GM18868 (cell line): ENCODE measurements at regions not wholly inside any gene's neighbourhood (a gene's known extent, or its start where the extent isn't known, plus 50 kb on each side); places are given as distances from the start of the nearest gene placed in this dataset.

ENCODE experiments used
- ATAC-seq: cut with Tn5 transposase; IDR thresholded peaks from one replicate; pipeline ENCODE4 v1.9.1; 2021; ENCODE audit warnings: mild to moderate bottlenecking, moderate library complexity; ENCODE audit not compliant: unreplicated experiment

DNA sequence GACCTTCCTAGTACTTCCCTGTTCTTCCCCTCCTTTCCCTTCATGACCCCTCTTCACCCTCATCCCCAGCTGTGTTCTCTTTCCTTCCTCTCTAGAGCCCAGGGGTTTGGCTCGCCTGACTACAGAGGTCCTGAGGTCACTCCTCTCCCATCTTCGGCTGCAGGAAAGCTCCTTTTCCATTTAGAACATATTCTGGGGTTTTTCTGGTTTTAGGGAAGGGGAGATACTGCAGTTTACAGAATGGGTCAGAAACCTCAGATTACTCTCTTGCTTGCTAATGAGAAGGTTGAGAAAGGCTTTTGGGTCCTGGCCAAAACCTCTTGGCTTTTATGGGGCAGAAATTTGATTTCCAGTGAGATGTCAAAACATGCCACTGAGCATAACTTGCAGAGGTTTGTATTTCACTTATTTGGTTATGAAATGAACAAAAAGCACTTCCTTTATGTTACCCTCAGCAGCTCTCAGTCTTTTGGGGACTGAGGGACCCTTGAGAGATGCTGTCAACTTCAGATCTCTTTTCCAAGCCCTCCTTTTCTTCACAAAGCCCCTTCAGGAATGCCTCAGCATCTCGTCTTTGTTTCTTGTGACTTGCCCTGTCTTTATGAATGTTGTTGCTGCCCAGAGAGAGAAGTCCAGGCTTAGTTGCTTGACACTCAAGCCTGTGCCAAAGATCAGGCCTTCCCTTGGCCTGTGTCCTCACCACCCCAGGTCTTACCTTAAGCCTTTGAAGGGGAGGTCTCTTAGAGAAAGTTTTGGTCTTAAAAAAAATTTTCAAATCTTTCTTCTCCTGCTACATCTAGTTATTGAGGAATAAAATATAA is 121.7 kb upstream of the TPM1 start:
- ATAC-seq = no peak

DNA sequence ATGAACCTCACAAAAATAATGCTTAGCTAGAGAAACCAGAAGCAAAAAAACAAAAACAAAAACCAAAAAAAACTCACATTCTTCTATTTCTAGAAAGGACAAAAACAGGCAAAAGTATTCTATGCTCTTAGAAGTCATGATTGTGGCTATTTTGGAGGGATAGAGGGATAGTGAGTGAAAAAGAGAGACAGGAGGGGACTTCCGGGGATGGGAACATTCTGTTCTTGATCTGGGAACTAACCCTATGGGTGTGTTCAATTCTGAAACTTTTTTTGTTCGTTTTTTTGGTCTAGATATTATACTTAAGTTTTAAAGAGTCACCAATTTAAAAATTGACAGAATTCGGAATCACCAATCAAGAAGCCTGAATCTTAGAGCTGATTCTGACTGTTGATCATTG is 120.0 kb upstream of the TPM1 start:
- no peak for ATAC-seq

- no peak for ATAC-seq
Measured at GRCh38 chr15:62925875-62926274, 116.7 kb upstream of the TPM1 start.

GRCh38 chr15:62927196-62927595 is 115.4 kb upstream of the TPM1 start:
- ATAC-seq = no peak

- no peak for ATAC-seq
Measured at GRCh38 chr15:62927836-62928235, 114.7 kb upstream of the TPM1 start.

- no peak for ATAC-seq
Measured at GRCh38 chr15:62928242-62928999, 114.1 kb upstream of the TPM1 start.

GRCh38 chr15:62929000-62929357 is 113.6 kb upstream of the TPM1 start:
- ATAC-seq = no peak

DNA sequence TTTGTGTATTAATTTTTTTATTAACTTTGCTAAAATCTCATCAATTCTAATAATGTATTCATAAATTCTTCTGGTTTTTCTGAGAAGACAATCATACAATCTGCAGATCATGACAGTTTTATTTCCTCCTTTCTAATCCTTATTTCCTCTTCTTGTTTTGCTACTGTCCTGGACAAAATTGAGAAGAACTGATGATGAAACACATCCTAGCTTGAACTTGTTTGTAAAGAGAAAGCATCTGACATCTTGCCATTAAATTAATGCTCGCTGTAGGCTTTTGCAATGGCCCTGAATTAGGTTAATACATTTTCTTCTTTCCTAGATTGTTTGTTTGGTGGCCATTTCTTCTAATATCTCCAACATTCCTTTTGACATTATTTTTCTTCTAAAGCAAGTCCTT is 110.9 kb upstream of the TPM1 start:
- no peak for ATAC-seq

GRCh38 chr15:62932436-62932835 is 110.1 kb upstream of the TPM1 start:
- no peak for ATAC-seq

GRCh38 chr15:62933386-62933785 is 109.2 kb upstream of the TPM1 start:
- no peak for ATAC-seq

DNA sequence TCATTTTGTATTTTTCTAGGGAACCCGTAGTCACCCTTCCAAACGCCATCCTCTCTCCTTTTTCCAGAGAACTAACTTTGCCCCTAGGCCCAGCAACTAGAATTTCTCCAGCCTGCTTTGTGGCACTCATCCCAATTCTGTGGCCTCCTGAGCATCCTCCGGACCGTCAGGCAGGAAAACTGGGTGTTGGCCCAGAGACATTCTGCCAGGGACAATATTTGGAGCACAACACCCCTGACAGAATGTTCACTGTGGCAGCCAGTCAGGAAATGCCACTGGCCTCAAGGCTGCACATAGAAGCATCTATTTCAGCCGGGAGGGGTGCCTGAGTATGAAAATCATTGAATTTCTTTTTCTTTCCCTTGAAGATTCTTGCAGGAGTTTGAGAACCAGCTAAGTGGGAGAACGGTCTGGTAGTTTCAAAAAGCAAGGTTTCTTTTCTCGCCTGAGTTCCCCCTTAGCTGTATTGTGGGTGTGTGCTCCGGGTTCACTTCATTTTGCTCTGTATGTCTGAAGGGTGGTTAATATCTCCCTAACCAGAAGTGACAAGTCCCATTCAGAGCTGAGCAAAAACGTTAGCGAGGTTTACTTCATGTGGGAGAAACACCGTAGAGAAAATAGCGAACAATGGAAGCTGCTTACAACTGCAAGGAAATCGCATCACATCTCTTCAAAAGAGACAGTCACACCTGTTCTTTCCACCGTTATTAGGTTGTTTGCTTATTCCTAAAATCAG is 108.1 kb upstream of the TPM1 start:
- no peak for ATAC-seq

DNA sequence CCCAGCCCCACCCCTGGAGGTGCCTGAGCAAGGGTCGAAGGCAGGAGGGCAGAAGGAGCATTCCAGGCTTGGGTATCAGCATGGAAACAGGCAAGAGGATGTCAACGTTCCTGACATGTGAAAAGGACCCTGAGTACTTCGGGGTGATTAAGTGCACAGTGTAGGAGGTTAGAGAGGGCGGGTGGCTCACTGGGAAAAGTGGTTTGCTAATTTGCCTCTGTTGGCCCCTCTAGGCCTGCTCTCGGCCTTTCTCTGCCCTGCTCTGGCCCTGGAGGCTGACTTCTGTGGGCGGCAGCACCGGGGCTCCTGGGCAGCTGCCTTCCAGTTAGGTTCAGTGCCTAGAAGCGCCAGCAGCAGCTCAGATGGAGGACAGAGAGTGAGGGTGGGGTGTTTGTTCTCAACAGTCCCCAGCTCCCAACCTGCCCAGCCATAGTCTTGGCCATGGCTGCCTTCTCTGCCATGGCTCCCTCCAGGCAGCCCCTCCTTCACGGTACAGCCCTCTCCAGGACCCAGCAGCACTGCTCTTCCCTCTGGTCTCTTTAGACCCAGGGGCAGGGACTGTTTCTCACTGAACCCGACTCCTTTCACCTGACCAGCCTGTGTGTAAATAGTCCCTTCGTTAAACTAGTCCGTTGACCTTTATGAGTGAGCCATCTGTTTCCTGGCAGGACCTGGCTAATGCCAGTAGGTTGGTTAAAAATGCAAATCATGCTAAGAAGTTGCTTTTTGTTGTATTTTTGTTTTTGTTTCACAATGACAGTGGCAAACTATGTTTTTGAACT is 107.1 kb upstream of the TPM1 start:
- ATAC-seq = no peak

- no peak for ATAC-seq
Measured at GRCh38 chr15:62938825-62939224, 103.7 kb upstream of the TPM1 start.

DNA sequence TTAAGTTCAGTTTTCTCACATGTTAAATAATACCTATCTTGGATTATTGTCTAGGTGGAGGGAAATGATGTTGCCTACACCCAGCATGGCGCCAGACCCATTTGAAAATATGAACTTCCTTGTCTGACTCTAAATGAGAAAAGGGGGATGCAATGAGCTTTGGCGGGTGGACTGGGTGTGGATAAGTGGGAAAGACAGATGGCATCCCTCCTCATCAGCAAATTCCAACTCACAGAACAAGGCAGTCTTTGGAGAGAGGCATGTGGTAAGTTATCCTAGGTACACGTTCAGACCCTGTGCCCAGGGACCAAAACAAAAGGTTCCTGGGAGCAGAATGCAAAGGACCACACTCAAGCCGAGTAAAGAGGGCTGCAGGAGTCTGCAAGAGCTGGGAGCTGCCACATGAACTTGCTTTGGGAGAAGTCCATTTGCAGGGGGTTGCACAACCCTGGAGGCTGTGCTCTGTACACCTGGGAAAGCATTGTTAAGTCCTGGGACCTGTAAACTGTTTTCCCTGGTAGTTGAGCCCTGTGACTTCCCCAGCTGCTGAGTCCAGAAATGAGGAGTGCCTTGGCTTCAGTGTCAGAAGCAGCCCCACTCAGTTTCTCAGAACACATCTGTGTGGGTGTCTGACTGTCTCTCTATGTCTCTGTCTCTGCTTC is 102.3 kb upstream of the TPM1 start:
- no peak for ATAC-seq

GRCh38 chr15:62940755-62941361 is 101.7 kb upstream of the TPM1 start:
- ATAC-seq = no peak

GRCh38 chr15:62941699-62942098 is 100.8 kb upstream of the TPM1 start:
- no peak for ATAC-seq

- no peak for ATAC-seq
Measured at GRCh38 chr15:62942428-62942827, 100.1 kb upstream of the TPM1 start.

- ATAC-seq = no peak
Measured at GRCh38 chr15:62945063-62945462, 97.5 kb upstream of the TPM1 start.

DNA sequence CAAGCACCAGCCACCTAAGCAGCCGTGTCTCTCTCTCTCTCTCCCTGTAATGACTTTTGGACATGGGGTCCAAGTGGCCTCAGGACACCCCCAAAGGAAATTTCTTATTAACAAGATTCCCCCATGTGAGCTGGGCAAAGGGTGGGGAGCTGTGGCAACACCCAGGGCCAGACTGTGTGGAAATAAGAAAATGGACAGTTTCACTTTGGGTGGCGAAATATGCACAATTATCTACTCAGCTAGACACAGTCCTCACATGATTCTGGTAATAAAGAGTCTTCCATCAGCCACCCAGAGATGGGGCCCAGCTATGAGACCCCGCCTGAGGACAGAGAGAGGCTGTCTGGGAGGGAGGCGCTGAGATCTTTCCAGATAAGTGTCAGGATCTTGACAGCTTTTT is 96.8 kb upstream of the TPM1 start:
- ATAC-seq = no peak

- ATAC-seq = no peak
Measured at GRCh38 chr15:62946940-62947339, 95.6 kb upstream of the TPM1 start.
